Testis (tissue), 2 donors: ENCODE measurements at regions not wholly inside any gene's neighbourhood (a gene's known extent, or its start where the extent isn't known, plus 50 kb on each side); places are given as distances from the start of the nearest gene placed in this dataset.

Experiments used
- CTCF ChIP-seq, 3 experiments: fragments of 450-650 bp in 2 of 3; fragments of 200-600 bp in 1 of 3; sonication (generic) in 1 of 3; IDR thresholded peaks; one replicate each; pipeline ENCODE4 v1.5.1; 2016 to 2019; ENCODE audit warnings: antibody characterized with exemption in 3 of 3, mild to moderate bottlenecking in 2 of 3, moderate library complexity in 1 of 3
- POLR2A ChIP-seq: fragments of 450-650 bp; IDR thresholded peaks from one replicate; pipeline ENCODE4 v1.6.1; 2017; ENCODE audit warnings: antibody characterized with exemption, mild to moderate bottlenecking, moderate library complexity

- no peak for TF ChIP-seq CTCF (IDR thresholded peaks at IDR 0.05)
- no peak for TF ChIP-seq POLR2A
Observed at GRCh38 chr11:97143463-97143862, 753.6 kb downstream of the JRKL start.
